LNCAP (cell line): ENCODE measurements at regions not wholly inside any gene's neighbourhood (a gene's known extent, or its start where the extent isn't known, plus 50 kb on each side); places are given as distances from the start of the nearest gene placed in this dataset.

Experiments used
- CTCF ChIP-seq: fragments of 450-650 bp; IDR thresholded peaks from 2 replicates; pipeline ENCODE4 v1.5.1; 2017; ENCODE audit warnings: mild to moderate bottlenecking

- no peak for TF ChIP-seq CTCF
Measured at GRCh38 chr2:39615675-39616074, 50.0 kb upstream of the TMEM178A start.
